NT2/D1 (cell line): ENCODE measurements at regions not wholly inside any gene's neighbourhood (a gene's known extent, or its start where the extent isn't known, plus 50 kb on each side); places are given as distances from the start of the nearest gene placed in this dataset.

Source experiments
- DNase-seq: peaks from one replicate; pipeline ENCODE4 v3.0.0-alpha.2; 2011; ENCODE audit warnings: low read depth, low spot score
- H3K27me3 ChIP-seq: 2 replicates; pipeline ENCODE4 v1.6.0; 2011; ENCODE audit warnings: mild to moderate bottlenecking; ENCODE audit not compliant: insufficient read length, insufficient read depth
- H3K36me3 ChIP-seq: 2 replicates; pipeline ENCODE4 v1.6.1; 2011; ENCODE audit warnings: mild to moderate bottlenecking, low read length, mixed read lengths; ENCODE audit not compliant: insufficient read depth, insufficient read length
- H3K4me1 ChIP-seq: 2 replicates; pipeline ENCODE4 v1.5.1; 2011; ENCODE audit not compliant: insufficient read depth, insufficient read length
- H3K4me3 ChIP-seq: 2 replicates; pipeline ENCODE4 v1.5.1; 2011; ENCODE audit warnings: low read depth; ENCODE audit not compliant: insufficient read length
- H3K9ac ChIP-seq: 2 replicates; pipeline ENCODE4 v1.6.0; 2011; ENCODE audit warnings: low read depth; ENCODE audit not compliant: insufficient read length
- H3K9me3 ChIP-seq: 2 replicates; pipeline ENCODE4 v1.5.1; 2011; ENCODE audit warnings: mild to moderate bottlenecking, low read length; ENCODE audit not compliant: insufficient read depth
- SUZ12 ChIP-seq: IDR thresholded peaks from 2 replicates; pipeline ENCODE4 v1.6.1; 2011; ENCODE audit not compliant: insufficient read length, insufficient read depth; ENCODE audit errors: extremely low read depth
- YY1 ChIP-seq: IDR thresholded peaks from 2 replicates; pipeline ENCODE4 v1.6.1; 2011; ENCODE audit not compliant: insufficient read length, insufficient read depth
- ZNF274 ChIP-seq: IDR thresholded peaks from 2 replicates; pipeline ENCODE4 v1.6.1; 2011; ENCODE audit warnings: mild to moderate bottlenecking, low read depth, low read length

DNA sequence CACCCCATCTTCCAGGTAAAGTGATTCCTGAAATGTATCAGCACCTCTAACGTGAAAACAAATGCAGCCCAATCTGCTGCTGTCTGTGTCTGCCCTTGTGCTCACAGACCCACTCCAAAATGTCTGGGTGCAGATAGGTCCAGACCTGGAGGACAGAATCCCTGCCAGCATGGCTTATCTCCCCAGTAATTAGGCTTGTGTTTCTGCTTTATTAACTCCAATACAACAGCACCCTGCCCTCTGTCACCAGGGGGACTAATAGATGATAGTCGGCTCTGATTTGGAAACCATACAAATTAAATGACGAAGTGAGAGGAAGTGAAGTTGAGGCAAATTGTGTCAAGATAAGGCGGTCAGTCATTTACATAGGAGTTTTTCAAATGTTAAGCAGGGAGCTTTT is 608.3 kb upstream of the SALL1 start:
- H3K9ac ChIP-seq = no peak overlapping the region
- TF ChIP-seq YY1 (no peak), SUZ12 (no peak), ZNF274 (no peak)
- no peak for DNase-seq
- no peaks in the 10 kb centered on the region for H3K36me3 ChIP-seq
- no peaks in the 10 kb centered on the region for H3K27me3 ChIP-seq
- no peaks in the 10 kb centered on the region for H3K9me3 ChIP-seq
- H3K4me3 ChIP-seq = no peak overlapping the region
- H3K4me1 ChIP-seq = peaks cover 5% of the 10 kb centered on the region

DNA sequence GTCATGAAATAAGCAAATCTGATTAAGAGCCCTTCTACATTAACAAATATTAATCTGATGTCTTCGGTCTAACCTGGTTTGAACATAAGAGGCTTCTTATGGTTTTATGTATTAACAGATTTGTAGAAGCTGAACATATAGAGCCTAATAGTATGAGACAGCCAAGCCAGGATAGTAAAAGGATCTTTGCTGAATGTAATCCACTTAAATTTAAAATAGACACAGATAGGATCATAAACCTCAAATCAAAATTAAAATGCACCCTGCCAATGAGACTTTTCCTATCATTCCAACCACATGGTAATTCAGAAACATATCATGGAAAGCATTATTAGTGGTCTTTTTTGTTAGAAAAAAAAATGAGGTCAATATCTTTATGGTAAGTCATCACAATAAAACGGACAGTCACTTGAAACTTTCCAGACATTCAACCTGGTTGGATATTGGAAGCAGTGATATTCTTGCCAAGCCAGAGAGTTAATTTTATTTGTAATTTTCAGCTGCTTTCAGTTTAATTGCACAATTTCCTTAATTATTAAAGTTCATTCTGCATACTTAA is 606.9 kb upstream of the SALL1 start:
- no peaks in the 10 kb centered on the region for H3K36me3 ChIP-seq
- no peak for TF ChIP-seq SUZ12
- DNase-seq = no peak
- H3K4me3 ChIP-seq = no peak overlapping the region
- no peaks in the 10 kb centered on the region for H3K9me3 ChIP-seq
- no peak overlapping the region for H3K9ac ChIP-seq
- H3K27me3 ChIP-seq = no peaks in the 10 kb centered on the region
- peaks cover 4% of the 10 kb centered on the region for H3K4me1 ChIP-seq

DNA sequence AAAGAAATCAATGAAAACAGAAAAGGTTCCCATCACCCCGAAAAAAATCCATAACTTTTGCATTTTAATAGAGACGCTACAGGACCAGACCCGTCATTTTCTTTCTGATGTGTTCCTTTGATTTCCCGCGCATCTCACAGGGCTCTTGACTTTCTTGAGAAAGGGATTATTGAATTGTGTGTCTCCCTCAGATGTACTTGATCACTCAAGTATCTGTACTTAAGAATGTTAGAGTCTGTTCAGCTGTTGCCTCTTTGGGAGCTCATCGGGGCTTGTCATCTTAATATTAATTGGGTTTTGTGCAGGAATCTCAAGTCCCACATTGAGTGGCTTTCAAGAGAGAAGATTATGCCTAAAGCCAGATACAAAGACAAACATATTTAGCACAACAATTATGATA is 606.4 kb upstream of the SALL1 start:
- no peaks in the 10 kb centered on the region for H3K36me3 ChIP-seq
- H3K9me3 ChIP-seq = no peaks in the 10 kb centered on the region
- H3K27me3 ChIP-seq = no peaks in the 10 kb centered on the region
- no peaks in the 10 kb centered on the region for H3K4me1 ChIP-seq
- H3K9ac ChIP-seq = no peak overlapping the region
- no peak for DNase-seq
- TF ChIP-seq SUZ12 = no peak
- no peak for TF ChIP-seq YY1
- no peak for TF ChIP-seq ZNF274
- no peak overlapping the region for H3K4me3 ChIP-seq

DNA sequence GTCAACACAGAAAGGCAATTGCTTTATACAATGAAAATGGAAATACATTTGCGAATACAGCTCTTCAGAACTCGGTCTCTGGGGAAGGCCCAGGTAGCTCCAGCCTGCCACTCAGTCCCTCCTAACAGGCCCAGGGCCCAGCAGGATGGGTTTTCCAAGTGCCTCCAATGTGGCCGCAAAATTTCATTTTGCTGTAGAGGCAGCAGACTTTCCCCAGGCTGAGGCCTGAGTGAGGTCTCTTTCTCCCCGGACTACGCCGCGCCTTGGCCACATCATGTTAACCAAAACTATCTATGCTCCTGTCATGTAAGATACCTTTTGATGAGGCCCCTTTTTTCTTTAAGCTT is 606.0 kb upstream of the SALL1 start:
- no peak overlapping the region for H3K4me3 ChIP-seq
- no peaks in the 10 kb centered on the region; the same call in 1 of the 2 replicates for H3K9me3 ChIP-seq
- no peaks in the 10 kb centered on the region for H3K4me1 ChIP-seq
- no peak overlapping the region for H3K9ac ChIP-seq
- DNase-seq = no peak
- no peaks in the 10 kb centered on the region for H3K27me3 ChIP-seq
- no peaks in the 10 kb centered on the region for H3K36me3 ChIP-seq
- no peak for TF ChIP-seq YY1
- TF ChIP-seq ZNF274 = no peak
- TF ChIP-seq SUZ12 = no peak

DNA sequence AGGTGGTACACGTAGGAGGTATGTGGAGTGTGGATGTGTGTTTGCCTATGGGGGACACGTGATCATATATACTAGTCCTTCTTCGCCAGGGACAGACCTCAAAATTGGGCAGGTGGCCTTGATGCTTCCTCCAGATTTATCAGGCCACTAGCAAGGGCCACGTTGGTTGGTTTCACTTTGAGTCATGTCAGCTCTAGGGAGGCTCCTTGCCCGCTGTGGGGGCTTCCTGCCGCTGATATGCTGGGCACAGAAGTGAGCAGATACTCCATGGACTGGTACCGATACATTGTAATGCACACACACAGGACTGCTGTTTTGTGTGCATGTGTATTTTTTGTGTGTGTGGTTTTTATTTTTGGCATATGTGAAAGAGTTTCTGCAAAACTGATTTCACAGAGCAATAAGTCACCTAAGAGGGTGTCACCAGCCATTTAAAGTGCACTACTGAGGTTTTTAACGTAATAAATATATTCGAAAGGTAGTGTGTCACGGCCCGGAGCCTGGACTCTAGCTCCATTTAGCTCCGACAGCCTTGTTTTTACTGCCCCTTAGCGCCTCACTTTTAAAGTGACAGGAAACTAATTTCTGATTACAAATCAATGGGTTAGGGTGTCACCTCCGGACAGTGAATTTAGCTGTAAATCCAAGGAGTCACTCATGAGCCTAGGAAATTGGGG is 605.5 kb upstream of the SALL1 start:
- Histone ChIP-seq H3K27me3 (no peaks in the 10 kb centered on the region), H3K36me3 (no peaks in the 10 kb centered on the region), H3K4me1 (no peaks in the 10 kb centered on the region), H3K9me3 (no peaks in the 10 kb centered on the region; the same call in 1 of the 2 replicates), H3K9ac (no peak overlapping the region), H3K4me3 (no peak overlapping the region)
- TF ChIP-seq SUZ12 = no peak
- no peak for TF ChIP-seq YY1
- no peak for TF ChIP-seq ZNF274
- no peak for DNase-seq

DNA sequence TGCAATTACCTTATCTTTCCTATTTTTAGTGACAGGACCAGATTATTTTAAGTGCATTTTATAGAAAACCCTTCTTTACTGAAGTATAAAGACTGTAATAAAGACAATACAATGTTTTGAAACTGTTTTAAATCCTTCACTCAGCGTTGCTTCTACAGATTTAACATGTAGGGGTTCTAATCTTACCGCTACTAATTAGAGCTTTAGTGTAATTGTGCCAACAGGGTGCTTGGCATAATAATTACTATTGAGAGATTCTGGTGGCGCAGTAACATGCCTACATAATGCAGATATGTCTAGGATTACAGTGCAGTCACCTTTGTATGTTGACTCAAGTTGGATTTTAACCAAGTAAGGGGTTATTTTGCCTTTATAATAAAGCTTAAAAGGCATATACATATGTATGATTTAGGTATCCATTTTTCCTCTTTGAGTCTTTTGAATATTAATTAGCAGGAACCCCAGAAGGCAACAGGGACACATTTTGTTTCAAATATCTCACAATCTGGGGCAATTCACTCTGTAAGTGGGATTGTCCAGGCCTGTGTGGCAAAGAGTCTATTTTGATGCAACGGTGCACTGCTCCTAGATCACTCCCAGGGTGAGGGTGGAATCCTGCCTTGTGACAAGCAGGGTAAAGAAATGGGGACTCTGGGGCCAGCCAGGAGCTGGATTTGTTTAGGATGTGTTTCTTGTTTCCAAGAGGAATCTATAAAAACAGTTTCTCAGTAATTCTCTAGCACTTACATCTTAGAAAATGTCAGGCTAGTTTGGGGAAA is 604.7 kb upstream of the SALL1 start:
- H3K36me3 ChIP-seq = no peaks in the 10 kb centered on the region
- no peaks in the 10 kb centered on the region for H3K27me3 ChIP-seq
- H3K9me3 ChIP-seq = no peaks in the 10 kb centered on the region; the same call in 1 of the 2 replicates
- H3K9ac ChIP-seq = no peak overlapping the region
- no peak for TF ChIP-seq ZNF274
- TF ChIP-seq SUZ12 = no peak
- TF ChIP-seq YY1 = no peak
- H3K4me3 ChIP-seq = no peak overlapping the region
- no peak for DNase-seq
- H3K4me1 ChIP-seq = no peaks in the 10 kb centered on the region

DNA sequence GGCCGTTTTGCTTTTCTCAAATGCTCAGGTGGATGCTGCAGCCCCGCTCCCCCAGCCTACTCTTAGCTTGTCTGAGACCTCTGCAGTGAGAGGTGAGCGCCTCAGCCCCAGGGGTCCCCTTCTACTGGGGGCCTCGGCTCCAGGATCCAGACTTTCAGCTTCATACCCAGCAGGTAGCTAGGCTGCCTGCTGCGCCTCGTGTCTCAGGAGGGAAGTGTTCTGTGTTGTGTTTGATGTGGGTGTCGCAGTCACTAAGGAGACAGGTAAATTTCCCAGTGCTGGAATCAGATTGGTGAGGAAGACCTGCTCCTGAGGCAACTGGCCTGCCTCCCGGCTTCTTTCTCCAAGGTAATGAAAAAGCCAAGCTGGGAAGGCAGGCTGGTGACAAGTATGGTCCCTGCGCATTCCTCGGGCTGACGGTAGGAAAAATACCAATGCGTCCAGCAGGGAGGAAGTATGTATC is 604.0 kb upstream of the SALL1 start:
- H3K27me3 ChIP-seq = no peaks in the 10 kb centered on the region
- no peaks in the 10 kb centered on the region for H3K36me3 ChIP-seq
- no peak overlapping the region for H3K4me3 ChIP-seq
- no peak overlapping the region for H3K9ac ChIP-seq
- H3K9me3 ChIP-seq = no peaks in the 10 kb centered on the region; the same call in 1 of the 2 replicates
- TF ChIP-seq ZNF274 (no peak), YY1 (no peak), SUZ12 (no peak)
- no peaks in the 10 kb centered on the region for H3K4me1 ChIP-seq
- DNase-seq = no peak
